RWPE1 (cell line): ENCODE measurements at regions not wholly inside any gene's neighbourhood (a gene's known extent, or its start where the extent isn't known, plus 50 kb on each side); places are given as distances from the start of the nearest gene placed in this dataset.

Source experiments
- CTCF ChIA-PET: fragments of 350-600 bp; sonication (Branson Sonifier 250); formaldehyde crosslinking; extraction: SDS; loops from one replicate; lab custom pipeline; 2021; lab: Yijun Ruan, JAX
- POLR2A ChIA-PET: fragments of 400-600 bp; formaldehyde crosslinking; extraction: SDS; loops from one replicate; lab custom pipeline; 2020; ENCODE audit warnings: antibody characterized with exemption; ENCODE audit not compliant: low non-redundant PET; lab: Yijun Ruan, JAX
- DNase-seq: peaks from one replicate; pipeline ENCODE4 v3.0.0; 2012; ENCODE audit warnings: low spot score
- H3K27ac ChIP-seq: fragments of 450-650 bp; 2 replicates; pipeline ENCODE4 v1.5.1; 2017
- TF ChIP-seq, protein P1 (sequence below): fragments of 450-650 bp; conservative IDR thresholded peaks from 2 replicates; pipeline ENCODE4 v1.5.1; 2017; ENCODE audit warnings: low read depth, mild to moderate bottlenecking

DNA sequence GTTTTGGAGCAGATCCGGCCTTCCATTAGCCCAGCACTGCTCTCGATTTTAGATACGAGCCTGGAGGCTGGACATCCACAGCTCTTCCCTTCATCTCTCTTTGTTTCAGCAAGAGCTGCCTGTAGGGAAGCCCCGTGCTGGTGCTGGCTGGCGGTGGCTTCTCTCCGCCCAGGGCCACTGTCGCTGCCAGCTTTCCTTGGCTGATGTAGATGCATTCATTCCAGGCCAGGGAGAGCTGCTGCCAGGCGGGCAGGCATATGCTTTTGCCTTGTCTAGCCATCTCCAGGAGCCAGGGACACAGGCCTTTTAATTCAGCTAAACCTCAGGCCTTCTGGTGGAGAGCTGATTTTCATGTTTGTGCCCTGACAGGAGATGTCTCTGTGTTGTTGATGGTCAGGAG lies 409.3 kb upstream of the CLINT1 start:
- POLR2A ChIA-PET = no interaction called here
- TF ChIP-seq, protein P1, sequence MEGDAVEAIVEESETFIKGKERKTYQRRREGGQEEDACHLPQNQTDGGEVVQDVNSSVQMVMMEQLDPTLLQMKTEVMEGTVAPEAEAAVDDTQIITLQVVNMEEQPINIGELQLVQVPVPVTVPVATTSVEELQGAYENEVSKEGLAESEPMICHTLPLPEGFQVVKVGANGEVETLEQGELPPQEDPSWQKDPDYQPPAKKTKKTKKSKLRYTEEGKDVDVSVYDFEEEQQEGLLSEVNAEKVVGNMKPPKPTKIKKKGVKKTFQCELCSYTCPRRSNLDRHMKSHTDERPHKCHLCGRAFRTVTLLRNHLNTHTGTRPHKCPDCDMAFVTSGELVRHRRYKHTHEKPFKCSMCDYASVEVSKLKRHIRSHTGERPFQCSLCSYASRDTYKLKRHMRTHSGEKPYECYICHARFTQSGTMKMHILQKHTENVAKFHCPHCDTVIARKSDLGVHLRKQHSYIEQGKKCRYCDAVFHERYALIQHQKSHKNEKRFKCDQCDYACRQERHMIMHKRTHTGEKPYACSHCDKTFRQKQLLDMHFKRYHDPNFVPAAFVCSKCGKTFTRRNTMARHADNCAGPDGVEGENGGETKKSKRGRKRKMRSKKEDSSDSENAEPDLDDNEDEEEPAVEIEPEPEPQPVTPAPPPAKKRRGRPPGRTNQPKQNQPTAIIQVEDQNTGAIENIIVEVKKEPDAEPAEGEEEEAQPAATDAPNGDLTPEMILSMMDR = no peak
- no peak overlapping the region for H3K27ac ChIP-seq
- CTCF ChIA-PET = interaction anchor here (0.6 to 0.7 kb wide), 3 partner anchors 51 to 1570 kb away, joined by 3 to 5 read pairs (median 3); no protein-coding TSS in a partner anchor
- no peak for DNase-seq

DNA sequence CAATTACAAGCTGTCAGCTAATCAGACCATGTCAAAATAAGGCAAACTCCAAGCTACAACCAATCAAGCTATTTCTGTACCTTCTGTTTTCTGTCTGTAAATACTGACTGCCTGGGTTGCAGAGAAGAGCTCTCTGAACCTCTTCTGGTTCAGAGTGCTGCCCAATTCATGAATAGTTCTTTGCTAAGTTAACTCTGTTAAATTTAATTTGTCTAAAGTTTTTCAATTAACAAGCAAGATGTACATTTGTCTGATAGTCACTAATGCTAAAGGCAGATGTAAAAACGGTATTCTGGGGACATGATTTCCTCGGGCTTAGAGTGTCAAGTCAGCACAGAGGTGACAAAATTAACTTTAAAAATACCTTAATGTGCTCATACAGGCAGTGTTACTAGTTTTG lies 408.3 kb upstream of the CLINT1 start:
- POLR2A ChIA-PET = no interaction called here
- TF ChIP-seq, protein P1 = no peak
- H3K27ac ChIP-seq = no peak overlapping the region
- CTCF ChIA-PET = interaction anchor here (0.7 kb wide), 1 partner anchor 12 kb away, joined by 3 read pairs; no protein-coding TSS in a partner anchor
- DNase-seq = no peak

DNA sequence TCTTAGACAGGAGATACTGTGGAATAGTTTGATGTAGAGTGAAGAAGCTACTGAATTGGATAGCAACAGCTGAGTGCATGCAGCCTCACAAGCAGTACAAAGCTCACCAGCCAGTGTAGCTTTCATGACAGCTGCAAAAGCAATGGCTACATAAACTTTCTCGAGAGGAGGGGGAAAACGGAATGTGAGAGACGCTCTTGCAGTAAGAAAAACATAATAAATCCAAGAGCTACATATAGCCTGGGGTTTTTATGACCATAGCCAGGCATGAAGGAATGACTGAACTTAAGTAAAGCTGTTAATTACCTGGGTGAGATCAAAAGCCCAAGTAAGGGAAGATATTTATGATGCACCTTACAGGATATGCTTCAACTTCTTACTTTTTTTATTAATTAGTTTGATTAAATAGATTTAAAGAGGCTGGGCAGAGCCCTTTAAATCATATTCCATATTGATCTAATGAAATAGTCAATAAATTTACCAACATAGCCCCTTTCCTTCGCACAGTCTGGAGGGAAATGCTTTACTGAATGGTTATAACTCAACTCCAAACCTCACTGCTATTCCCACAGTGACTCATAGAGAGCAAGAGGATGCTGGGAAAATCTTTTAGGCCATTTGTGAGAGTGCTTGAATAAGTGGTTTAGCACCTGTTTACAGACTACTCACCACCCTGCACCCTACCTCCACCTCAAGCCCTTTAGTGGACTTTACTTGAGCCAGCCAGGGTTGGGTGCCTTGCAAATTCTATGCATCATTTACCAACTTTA lies 407.2 kb upstream of the CLINT1 start:
- DNase-seq = no peak
- ChIA-PET POLR2A (no interaction called here), CTCF (interaction anchor here (0.5 to 1.2 kb wide), 3 partner anchors 11 to 191 kb away, joined by 3 to 4 read pairs (median 3); no protein-coding TSS in a partner anchor)
- no peak overlapping the region for H3K27ac ChIP-seq
- TF ChIP-seq, protein P1 = no peak

DNA sequence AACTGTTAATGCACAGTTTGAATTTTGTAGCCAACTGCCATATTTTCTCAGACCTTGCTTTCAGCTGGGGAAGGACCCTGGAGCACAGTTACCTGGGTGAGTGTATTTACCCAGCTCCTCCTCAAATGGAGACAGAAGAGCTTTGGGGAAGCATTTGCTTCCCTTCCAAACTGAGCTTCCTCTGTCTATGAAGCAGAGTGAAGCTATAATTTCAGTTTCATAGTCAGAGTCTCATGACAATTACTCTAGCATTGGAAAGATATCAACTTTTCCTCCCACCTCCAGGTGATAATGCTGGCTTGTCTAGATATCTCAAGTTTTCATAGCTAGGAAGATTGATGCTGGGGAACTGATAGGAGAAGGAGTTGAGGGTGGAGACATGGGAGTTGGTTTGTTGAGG lies 406.4 kb upstream of the CLINT1 start:
- ChIA-PET CTCF (interaction anchor here (0.5 to 1.2 kb wide), 3 partner anchors 12 to 190 kb away, joined by 3 to 4 read pairs (median 3); no protein-coding TSS in a partner anchor), POLR2A (no interaction called here)
- DNase-seq = no peak
- H3K27ac ChIP-seq = no peak overlapping the region
- TF ChIP-seq, protein P1 = no peak

DNA sequence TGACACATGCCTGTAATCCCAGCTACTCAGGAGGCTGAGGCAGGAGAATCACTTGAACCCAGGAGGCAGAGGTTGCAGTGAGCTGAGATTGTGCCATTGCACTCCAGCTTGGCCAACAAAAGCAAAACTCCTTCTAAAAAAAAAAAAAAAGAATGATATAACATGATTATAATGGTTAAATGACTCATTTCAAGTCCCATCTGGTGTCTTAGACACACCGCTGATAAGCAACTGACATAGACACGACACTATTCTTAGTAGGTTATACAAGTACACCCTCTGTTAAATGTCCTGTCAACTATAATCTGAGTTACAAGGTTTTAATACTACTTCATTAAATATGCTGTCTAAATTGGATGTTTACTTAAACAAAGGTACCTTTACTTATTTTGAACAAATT lies 405.3 kb upstream of the CLINT1 start:
- ChIA-PET CTCF (interaction anchor here (0.6 kb wide), 1 partner anchor 320 kb away, joined by 3 read pairs; no protein-coding TSS in a partner anchor), POLR2A (no interaction called here)
- H3K27ac ChIP-seq = no peak overlapping the region
- no peak for DNase-seq
- TF ChIP-seq, protein P1 = no peak

DNA sequence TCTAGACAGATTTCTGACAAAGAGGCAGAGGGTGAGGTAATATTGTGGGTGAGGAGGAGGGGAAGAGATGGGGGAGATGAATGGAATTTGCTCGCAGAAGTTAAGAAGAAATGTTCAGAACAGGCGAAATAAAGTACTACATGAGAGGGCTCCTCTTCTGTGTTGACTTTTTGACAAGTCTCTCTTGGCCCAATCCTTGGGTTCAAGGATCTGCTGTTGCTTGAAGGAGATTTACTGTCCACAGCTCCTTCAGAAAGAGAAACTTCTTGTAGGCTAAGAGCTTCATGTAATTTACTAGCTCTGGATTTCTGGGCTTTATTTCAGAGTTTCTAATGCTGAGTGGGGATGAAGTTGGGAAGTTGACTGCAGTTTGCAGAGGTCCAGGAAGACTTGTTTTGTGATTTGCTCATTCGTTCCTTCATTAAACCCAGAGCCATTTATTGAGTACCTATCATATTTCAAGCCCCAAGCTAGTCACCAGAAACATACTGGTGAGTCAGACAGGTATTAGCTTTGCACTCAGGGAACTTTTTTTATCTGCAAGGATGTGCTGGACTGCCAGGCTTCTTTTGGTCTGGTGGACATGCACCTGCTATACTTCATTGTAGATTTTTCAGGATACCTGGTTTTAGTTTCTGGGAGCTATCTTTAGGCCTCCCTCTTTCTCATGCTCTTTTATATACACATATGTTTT lies 402.9 kb upstream of the CLINT1 start:
- DNase-seq = peak; percentile 44
- ChIA-PET POLR2A (no interaction called here), CTCF (no interaction called here)
- TF ChIP-seq, protein P1 = no peak
- no peak overlapping the region for H3K27ac ChIP-seq
